ENCODE measurements at regions not wholly inside any gene's neighbourhood (a gene's known extent, or its start where the extent isn't known, plus 50 kb on each side); places are given as distances from the start of the nearest gene placed in this dataset.

DNA sequence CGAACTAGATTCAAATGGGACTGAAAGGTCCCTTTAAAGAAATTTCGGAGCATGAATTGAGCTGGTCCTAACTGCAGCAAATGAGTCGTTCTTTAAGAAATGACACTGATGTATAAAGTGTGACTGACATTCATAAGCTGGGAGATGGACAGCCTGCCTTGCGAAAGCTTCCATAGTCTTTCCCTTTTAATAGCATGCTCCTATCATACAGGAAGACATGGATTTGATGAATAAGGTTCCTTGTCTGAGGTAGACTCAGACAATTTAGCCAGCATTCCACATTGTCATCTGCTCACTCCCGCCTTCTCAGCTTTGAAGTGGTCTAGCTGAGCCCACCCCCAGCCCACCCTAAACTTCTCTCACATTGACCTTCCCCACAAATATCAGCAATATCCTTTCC, 264.9 kb downstream of the TSN start:
- Histone ChIP-seq H3K4me3 (ENCODE audit: low read depth, low read length) (no peak overlapping the region), H3K4me1 (ENCODE audit: control insufficient read depth, insufficient read depth, low read length) (peaks cover 5% of the 10 kb centered on the region; the same call in 1 of the 2 replicates), H3K9me3 (ENCODE audit: control insufficient read depth, insufficient read depth, low read depth, low read length) (no peaks in the 10 kb centered on the region), H3K36me3 (ENCODE audit: control insufficient read depth in 2 of 2, insufficient read depth in 1 of 2, low read length in 2 of 2) (no peaks in the 10 kb centered on the region), H3K27ac (ENCODE audit: extremely low read depth, low read depth, low read length) (no peak overlapping the region)
- no peak for TF ChIP-seq ZNF514 (tag by site-specific recombination; IDR thresholded peaks at IDR 0.05)
- POLR2A ChIA-PET, result no interaction called here
- CTCF ChIA-PET, result interaction anchor here (0.6 kb wide), 1 partner anchor 14 kb away, joined by 3 read pairs; no protein-coding TSS in a partner anchor

DNA sequence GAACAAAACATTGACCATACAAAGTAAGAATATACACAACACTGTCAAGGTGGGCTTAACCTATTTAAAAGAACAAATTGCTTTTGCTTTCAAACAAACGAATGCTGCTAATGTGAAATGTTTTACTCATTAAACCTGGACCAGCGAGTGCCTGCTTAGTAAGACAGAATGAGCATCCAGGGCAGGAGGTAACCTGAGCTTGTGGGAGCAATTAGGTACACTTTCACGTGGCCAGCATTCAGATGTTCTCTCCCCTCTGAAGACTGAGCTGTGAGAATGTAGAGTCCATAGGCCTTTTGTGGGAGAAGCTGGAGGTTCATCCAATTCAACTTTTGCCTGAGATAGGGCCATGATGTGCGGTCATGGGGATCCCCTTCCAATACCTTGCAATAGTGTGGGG, 266.5 kb downstream of the TSN start:
- Histone ChIP-seq H3K4me1 (ENCODE audit: control insufficient read depth, insufficient read depth, low read length) (peaks cover 5% of the 10 kb centered on the region; the same call in 1 of the 2 replicates), H3K4me3 (ENCODE audit: low read depth, low read length) (no peak overlapping the region), H3K36me3 (ENCODE audit: control insufficient read depth in 2 of 2, insufficient read depth in 1 of 2, low read length in 2 of 2) (no peaks in the 10 kb centered on the region), H3K9me3 (ENCODE audit: control insufficient read depth, insufficient read depth, low read depth, low read length) (no peaks in the 10 kb centered on the region), H3K27ac (ENCODE audit: extremely low read depth, low read depth, low read length) (no peak overlapping the region)
- POLR2A ChIA-PET, result no interaction called here
- TF ChIP-seq ZNF596 (tag by site-specific recombination; IDR thresholded peaks at IDR 0.05), result no peak
- no peak for TF ChIP-seq GLIS1 (tag by site-specific recombination; IDR thresholded peaks at IDR 0.05)
- no peak for TF ChIP-seq ZFP37 (tag by site-specific recombination; IDR thresholded peaks at IDR 0.05)
- no peak for TF ChIP-seq ZBTB21 (tag by site-specific recombination; IDR thresholded peaks at IDR 0.05)
- TF ChIP-seq ZNF426 (tag by site-specific recombination; IDR thresholded peaks at IDR 0.05), result no peak
- no peak for TF ChIP-seq ZNF768 (tag by site-specific recombination; IDR thresholded peaks at IDR 0.05)
- TF ChIP-seq SP3 (tag by site-specific recombination; IDR thresholded peaks at IDR 0.05), result no peak
- no peak for TF ChIP-seq ZNF677 (tag by site-specific recombination; IDR thresholded peaks at IDR 0.05)
- TF ChIP-seq, protein P1, sequence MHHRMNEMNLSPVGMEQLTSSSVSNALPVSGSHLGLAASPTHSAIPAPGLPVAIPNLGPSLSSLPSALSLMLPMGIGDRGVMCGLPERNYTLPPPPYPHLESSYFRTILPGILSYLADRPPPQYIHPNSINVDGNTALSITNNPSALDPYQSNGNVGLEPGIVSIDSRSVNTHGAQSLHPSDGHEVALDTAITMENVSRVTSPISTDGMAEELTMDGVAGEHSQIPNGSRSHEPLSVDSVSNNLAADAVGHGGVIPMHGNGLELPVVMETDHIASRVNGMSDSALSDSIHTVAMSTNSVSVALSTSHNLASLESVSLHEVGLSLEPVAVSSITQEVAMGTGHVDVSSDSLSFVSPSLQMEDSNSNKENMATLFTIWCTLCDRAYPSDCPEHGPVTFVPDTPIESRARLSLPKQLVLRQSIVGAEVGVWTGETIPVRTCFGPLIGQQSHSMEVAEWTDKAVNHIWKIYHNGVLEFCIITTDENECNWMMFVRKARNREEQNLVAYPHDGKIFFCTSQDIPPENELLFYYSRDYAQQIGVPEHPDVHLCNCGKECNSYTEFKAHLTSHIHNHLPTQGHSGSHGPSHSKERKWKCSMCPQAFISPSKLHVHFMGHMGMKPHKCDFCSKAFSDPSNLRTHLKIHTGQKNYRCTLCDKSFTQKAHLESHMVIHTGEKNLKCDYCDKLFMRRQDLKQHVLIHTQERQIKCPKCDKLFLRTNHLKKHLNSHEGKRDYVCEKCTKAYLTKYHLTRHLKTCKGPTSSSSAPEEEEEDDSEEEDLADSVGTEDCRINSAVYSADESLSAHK (tag by site-specific recombination; IDR thresholded peaks at IDR 0.05), result no peak
- TF ChIP-seq ZFP69B (tag by site-specific recombination; IDR thresholded peaks at IDR 0.05), result no peak
- TF ChIP-seq ZNF514 (tag by site-specific recombination; IDR thresholded peaks at IDR 0.05), result no peak
- CTCF ChIA-PET, result interaction anchor here (0.6 kb wide), 1 partner anchor 121 kb away, joined by 5 read pairs; no protein-coding TSS in a partner anchor

- Histone ChIP-seq H3K36me3 (ENCODE audit: control insufficient read depth in 2 of 2, insufficient read depth in 1 of 2, low read length in 2 of 2) (no peaks in the 10 kb centered on the region), H3K4me1 (ENCODE audit: control insufficient read depth, insufficient read depth, low read length) (peaks cover 5% of the 10 kb centered on the region; the same call in 1 of the 2 replicates), H3K4me3 (ENCODE audit: low read depth, low read length) (no peak overlapping the region), H3K9me3 (ENCODE audit: control insufficient read depth, insufficient read depth, low read depth, low read length) (no peaks in the 10 kb centered on the region), H3K27ac (ENCODE audit: extremely low read depth, low read depth, low read length) (no peak overlapping the region)
- TF ChIP-seq ZNF341 (tag by site-specific recombination; IDR thresholded peaks at IDR 0.05; ENCODE audit: low read depth) (no peak), PRDM6 (tag by site-specific recombination; IDR thresholded peaks at IDR 0.05) (no peak), ATF2 (tag by site-specific recombination; IDR thresholded peaks at IDR 0.05; ENCODE audit: low read depth) (no peak), ZNF707 (tag by site-specific recombination; IDR thresholded peaks at IDR 0.05) (no peak), MZF1 (tag by site-specific recombination; IDR thresholded peaks at IDR 0.05; ENCODE audit: borderline replicate concordance) (no peak)
- CTCF ChIA-PET, result interaction anchor here (0.6 to 0.7 kb wide), 2 partner anchors 121 to 274 kb away, joined by 3 to 5 read pairs; no protein-coding TSS in a partner anchor
- POLR2A ChIA-PET, result no interaction called here
Observed at GRCh38 chr2:122022531-122022930, 267.1 kb downstream of the TSN start.
